Heart left ventricle (tissue), 16 donors: ENCODE measurements at regions not wholly inside any gene's neighbourhood (a gene's known extent, or its start where the extent isn't known, plus 50 kb on each side); places are given as distances from the start of the nearest gene placed in this dataset.

ENCODE experiments used
- ATAC-seq, 4 donors: fragments of 200-7000 bp; cut with Tn5 transposase; one replicate each; pipeline ENCODE4 v1.9.1; 2020 to 2022; ENCODE audit warnings: moderate library complexity in 4 of 4, mild to moderate bottlenecking in 3 of 4, moderate number of reproducible peaks in 1 of 4
- DNase-seq, 5 donors: peaks; one replicate each; pipeline ENCODE4 v3.0.0-alpha.2; 2020
- H3K27ac ChIP-seq, 12 donors: fragments of 200-600 bp; sonication (generic) in 4 of 12; one replicate each; pipeline versions ENCODE4 v1.5.0 to v1.8.0; 2016 to 2022; ENCODE audit warnings: mild to moderate bottlenecking in 2 of 12
- H3K27me3 ChIP-seq, 9 donors: fragments of 200-600 bp; sonication (generic) in 2 of 9; one replicate each; pipeline versions ENCODE4 v1.5.1 to v1.8.0; 2016 to 2022; ENCODE audit warnings: mild to moderate bottlenecking in 3 of 9
- H3K36me3 ChIP-seq, 9 donors: fragments of 200-600 bp; sonication (generic) in 2 of 9; one replicate each; pipeline versions ENCODE4 v1.5.0 to v1.8.0; 2018 to 2022; ENCODE audit warnings: mild to moderate bottlenecking in 2 of 9
- H3K4me1 ChIP-seq, 12 donors: fragments of 200-600 bp; sonication (generic) in 4 of 12; one replicate each; pipeline versions ENCODE4 v1.5.0 to v1.8.0; 2016 to 2022; ENCODE audit warnings: mild to moderate bottlenecking in 3 of 12
- H3K4me3 ChIP-seq, 12 donors: fragments of 200-600 bp; sonication (generic) in 4 of 12; one replicate each; pipeline versions ENCODE4 v1.5.0 to v1.8.0; 2017 to 2022; ENCODE audit warnings: mild to moderate bottlenecking in 9 of 12, moderate library complexity in 4 of 12
- H3K9me3 ChIP-seq, 12 donors: fragments of 200-600 bp; sonication (generic) in 4 of 12; one replicate each; pipeline versions ENCODE4 v1.5.0 to v1.8.0; 2016 to 2022; ENCODE audit warnings: mild to moderate bottlenecking in 1 of 12
- POLR2A ChIP-seq, 2 donors: fragments of 450-650 bp; IDR thresholded peaks; one replicate each; pipeline ENCODE4 v1.6.1; 2017; ENCODE audit warnings: antibody characterized with exemption in 2 of 2, mild to moderate bottlenecking in 2 of 2, moderate library complexity in 2 of 2
- WGBS, 4 donors: extraction: QIAGEN DNeasy Blood & Tissue Kit in 2 of 4; methylation state at CpG; one replicate each; pipeline versions ENCODE4 v1.1.5 to v1.1.7; 2013 to 2018; 5-methylcytosine and 5-hydroxymethylcytosine counted together
- intact Hi-C, 10 donors: fragments of 100-400 bp; cut with DNase I; formaldehyde crosslinking; loops; one replicate each; pipeline versions ENCODE4 v1.11.1 to v1.14.2; 2022
- TF ChIP-seq, protein P1 (sequence below), 12 donors: fragments of 200-600 bp; sonication (generic) in 4 of 12; IDR thresholded peaks; one replicate each; pipeline versions ENCODE4 v1.5.0 to v1.8.0; 2018 to 2022; ENCODE audit warnings: antibody characterized with exemption in 12 of 12, mild to moderate bottlenecking in 5 of 12
- donor health status: ischemic (EF 13 %, LVEDD 7.1; RV severe dilation, severe dysfunction).
- donor health status: healthy with polysubstance abuse.
- donor health status: DM: no; HTN: yes; CAD: no.
- donor health status: DM: no; HTN: no; CAD: no.
- donor health status: ischemic (EF 25% LVEDD 6.9; RV normal size, moderate dysfunction).
- donor health status: ischemic (EF 25% LVEDD 5.7; RV mildly dilated, moderate dysfunction).
- donor health status: healthy.
- donor health status: DM: yes; HTN: yes; CAD: no.
- donor health status: ischemic (EF 35%, LVEDD 5.7; RV mildly dilated, moderate dysfunction).
- donor health status: nonischemic (EF 11% LVEDD 7.7; RV severe dilation, severe dysfunction).
- donor health status: DM: yes; HTN: yes; CAD: no.
- donor health status: PGD.
- donor health status: ischemic (EF 29% LVEDD 5.4; RV normal size, mild dysfunction).
- donor health status: nonischemic (EF 23%, LVEDD 6.1; RV moderate dilation, normal function).

DNA sequence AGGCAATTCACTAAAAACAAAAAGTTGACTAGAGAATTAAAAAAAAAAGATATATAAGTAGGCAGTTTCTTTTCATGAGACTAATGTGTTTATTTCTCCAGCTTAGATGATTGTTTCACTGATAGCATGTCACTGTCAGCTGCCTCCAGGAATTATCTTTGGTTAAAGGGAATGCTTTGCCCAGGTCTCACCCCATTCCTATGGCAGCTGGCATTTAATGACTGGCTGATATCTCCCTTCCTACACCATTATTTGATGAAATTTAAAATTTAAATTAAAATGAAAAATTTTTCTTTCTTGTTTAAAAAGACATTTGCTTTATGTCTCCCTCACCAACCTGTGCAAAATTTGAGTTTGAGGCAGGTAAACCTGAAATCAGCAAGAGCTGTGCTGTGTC, 214.5 kb upstream of the PRSS1 start:
- no peaks in the 10 kb centered on the region for H3K9me3 ChIP-seq
- no peak for TF ChIP-seq POLR2A (IDR thresholded peaks at IDR 0.05)
- TF ChIP-seq, protein P1, sequence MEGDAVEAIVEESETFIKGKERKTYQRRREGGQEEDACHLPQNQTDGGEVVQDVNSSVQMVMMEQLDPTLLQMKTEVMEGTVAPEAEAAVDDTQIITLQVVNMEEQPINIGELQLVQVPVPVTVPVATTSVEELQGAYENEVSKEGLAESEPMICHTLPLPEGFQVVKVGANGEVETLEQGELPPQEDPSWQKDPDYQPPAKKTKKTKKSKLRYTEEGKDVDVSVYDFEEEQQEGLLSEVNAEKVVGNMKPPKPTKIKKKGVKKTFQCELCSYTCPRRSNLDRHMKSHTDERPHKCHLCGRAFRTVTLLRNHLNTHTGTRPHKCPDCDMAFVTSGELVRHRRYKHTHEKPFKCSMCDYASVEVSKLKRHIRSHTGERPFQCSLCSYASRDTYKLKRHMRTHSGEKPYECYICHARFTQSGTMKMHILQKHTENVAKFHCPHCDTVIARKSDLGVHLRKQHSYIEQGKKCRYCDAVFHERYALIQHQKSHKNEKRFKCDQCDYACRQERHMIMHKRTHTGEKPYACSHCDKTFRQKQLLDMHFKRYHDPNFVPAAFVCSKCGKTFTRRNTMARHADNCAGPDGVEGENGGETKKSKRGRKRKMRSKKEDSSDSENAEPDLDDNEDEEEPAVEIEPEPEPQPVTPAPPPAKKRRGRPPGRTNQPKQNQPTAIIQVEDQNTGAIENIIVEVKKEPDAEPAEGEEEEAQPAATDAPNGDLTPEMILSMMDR (IDR thresholded peaks at IDR 0.05) = no peak
- H3K27ac ChIP-seq = no peak overlapping the region
- DNase-seq = no peak
- no peaks in the 10 kb centered on the region for H3K36me3 ChIP-seq
- H3K27me3 ChIP-seq = peaks cover 0 to 28% (median 2%) of the 10 kb centered on the region in 9 donors
- ATAC-seq = no peak
- intact Hi-C loops = no loop called here
- H3K4me3 ChIP-seq = no peak overlapping the region
- peaks cover 0 to 5% (median 0%) of the 10 kb centered on the region in 12 donors for H3K4me1 ChIP-seq

DNA sequence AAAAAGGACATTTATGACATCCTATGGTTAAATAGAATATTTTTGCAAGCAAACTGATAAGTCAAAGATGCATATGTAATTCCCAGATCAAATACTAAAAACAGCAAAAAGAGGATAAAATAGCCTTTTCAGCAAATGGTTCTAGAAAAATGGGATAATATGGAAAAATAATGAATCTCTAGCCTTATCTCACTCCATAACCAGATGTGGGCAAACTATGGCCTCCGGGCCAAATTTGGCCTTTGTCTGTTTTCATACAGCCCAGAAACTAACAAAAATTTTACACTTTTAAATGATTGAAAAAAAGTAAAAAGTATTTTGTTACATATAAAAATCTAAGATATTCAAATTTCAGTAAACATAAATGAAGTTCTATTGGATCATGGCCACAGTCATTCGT, 215.4 kb upstream of the PRSS1 start:
- no peak for DNase-seq
- Histone ChIP-seq H3K36me3 (no peaks in the 10 kb centered on the region), H3K4me1 (peaks cover 0 to 5% (median 0%) of the 10 kb centered on the region in 12 donors), H3K27ac (no peak overlapping the region), H3K27me3 (peaks cover 0 to 34% (median 2%) of the 10 kb centered on the region in 9 donors), H3K9me3 (no peaks in the 10 kb centered on the region), H3K4me3 (no peak overlapping the region)
- no peak for ATAC-seq
- WGBS, 4 donors = 83 to 88% (median 86%) methylated on average over 2 of the region's 2 CpGs
- TF ChIP-seq, protein P1 (IDR thresholded peaks at IDR 0.05) = no peak
- no peak for TF ChIP-seq POLR2A (IDR thresholded peaks at IDR 0.05)
- intact Hi-C loops = no loop called here

DNA sequence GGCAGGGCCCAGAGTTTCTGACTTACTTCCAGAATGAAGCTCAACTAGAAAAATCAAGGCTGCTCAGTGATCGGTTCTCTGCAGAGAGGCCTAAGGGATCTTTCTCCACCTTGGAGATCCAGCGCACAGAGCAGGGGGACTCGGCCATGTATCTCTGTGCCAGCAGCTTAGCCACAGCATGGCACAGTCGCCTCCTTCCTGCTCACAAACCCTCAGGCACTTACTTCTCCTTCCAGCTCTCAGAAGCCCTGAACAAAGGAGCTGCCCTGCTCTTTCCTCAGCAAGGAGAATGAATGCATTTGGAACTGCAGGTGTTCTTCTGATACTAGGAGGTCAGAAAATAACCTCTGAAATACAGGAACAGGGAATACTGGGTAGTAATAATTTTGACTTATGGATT, 219.7 kb upstream of the PRSS1 start:
- ATAC-seq = no peak
- peaks cover 0 to 60% (median 2%) of the 10 kb centered on the region in 9 donors for H3K27me3 ChIP-seq
- WGBS, 4 donors = 75 to 87% (median 79%) methylated on average over 4 of the region's 4 CpGs

DNA sequence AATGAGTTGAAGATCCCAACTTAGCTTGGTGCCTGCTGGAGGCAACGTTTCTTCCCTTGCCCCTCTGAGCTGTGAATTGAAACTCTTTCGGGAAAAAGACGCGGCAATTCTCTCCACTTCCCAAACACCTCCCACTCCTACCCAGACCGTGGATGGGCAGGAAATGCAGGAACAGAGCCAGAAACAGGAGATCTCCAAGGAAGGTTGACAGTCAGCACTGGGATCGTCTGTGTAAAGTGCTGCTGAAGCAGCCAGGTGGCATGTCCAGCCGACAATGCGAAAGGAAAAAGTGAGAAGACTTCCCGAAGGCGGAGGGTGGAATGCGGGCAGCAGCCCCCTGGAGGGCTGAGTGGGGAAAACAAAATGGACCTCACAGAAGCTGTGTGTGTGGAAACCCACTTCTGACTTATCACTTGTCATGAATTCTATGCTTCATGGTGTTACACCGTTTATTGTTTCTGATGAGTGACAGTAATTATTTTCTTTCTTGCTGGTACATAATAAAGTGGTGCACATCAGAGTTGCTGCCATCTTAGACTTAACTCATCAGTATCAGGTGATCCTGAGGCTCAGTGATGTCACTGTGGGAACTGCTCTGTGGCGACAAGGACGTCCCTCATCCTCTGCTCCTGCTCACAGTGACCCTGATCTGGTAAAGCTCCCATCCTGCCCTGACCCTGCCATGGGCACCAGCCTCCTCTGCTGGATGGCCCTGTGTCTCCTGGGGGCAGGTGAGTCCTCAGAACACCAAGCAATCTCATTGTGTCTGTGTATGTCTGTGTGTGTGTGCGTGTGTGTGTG, 220.5 kb upstream of the PRSS1 start:
- H3K27ac ChIP-seq = no peak overlapping the region
- H3K9me3 ChIP-seq = no peaks in the 10 kb centered on the region
- H3K36me3 ChIP-seq = no peaks in the 10 kb centered on the region
- intact Hi-C loops = no loop called here
- 48 to 54% (median 51%) methylated on average over 15 of the region's 15 CpGs for WGBS, 4 donors
- ATAC-seq (no peak), DNase-seq (no peak)
- peaks cover 0 to 60% (median 0%) of the 10 kb centered on the region in 9 donors for H3K27me3 ChIP-seq
- TF ChIP-seq, protein P1 (IDR thresholded peaks at IDR 0.05) = no peak
- TF ChIP-seq POLR2A (IDR thresholded peaks at IDR 0.05) = no peak
- H3K4me1 ChIP-seq = no peaks in the 10 kb centered on the region
- H3K4me3 ChIP-seq = no peak overlapping the region

More for the DNA sequence above, 219.7 kb upstream of the PRSS1 start:
- Histone ChIP-seq H3K36me3 (no peaks in the 10 kb centered on the region), H3K4me3 (no peak overlapping the region), H3K27ac (no peak overlapping the region), H3K4me1 (no peaks in the 10 kb centered on the region), H3K9me3 (no peaks in the 10 kb centered on the region)
- intact Hi-C loops = no loop called here
- TF ChIP-seq, protein P1 (IDR thresholded peaks at IDR 0.05) = no peak
- TF ChIP-seq POLR2A (IDR thresholded peaks at IDR 0.05) = no peak
- no peak for DNase-seq
